GM03348 (cell line): ENCODE measurements at regions not wholly inside any gene's neighbourhood (a gene's known extent, or its start where the extent isn't known, plus 50 kb on each side); places are given as distances from the start of the nearest gene placed in this dataset.
A peak's percentile ranks its signal among the peaks of the same experiment; 100 is the strongest.
"Not testable (repeated sequence)": the region's sequence is repeated elsewhere in the genome, so short reads cannot be mapped to it uniquely, and the experiment has no call there.

Source experiments
- DNase-seq: peaks from one replicate; pipeline ENCODE4 v3.0.0; 2012; ENCODE audit warnings: low spot score

DNA sequence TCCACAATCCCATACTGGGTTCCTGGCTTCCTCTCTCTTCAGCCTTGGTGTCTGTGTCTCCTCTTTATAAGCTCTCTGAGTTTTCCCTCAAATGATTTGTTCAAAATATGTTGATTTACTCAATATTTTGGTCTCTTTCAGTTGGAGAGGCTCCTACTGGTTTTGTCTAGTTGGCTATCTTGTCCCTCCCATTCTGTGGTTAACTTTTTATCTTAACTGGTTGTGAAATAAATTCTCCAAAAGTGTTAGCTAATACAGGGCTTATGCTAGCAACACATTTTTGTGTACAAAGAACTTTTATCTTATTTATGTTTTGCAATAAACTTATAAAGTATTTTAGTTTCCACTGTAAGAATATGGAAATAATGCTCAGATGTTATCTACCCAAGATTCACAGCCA, 200.9 kb downstream of the AASDHPPT start:
- DNase-seq: peak; percentile 17

DNA sequence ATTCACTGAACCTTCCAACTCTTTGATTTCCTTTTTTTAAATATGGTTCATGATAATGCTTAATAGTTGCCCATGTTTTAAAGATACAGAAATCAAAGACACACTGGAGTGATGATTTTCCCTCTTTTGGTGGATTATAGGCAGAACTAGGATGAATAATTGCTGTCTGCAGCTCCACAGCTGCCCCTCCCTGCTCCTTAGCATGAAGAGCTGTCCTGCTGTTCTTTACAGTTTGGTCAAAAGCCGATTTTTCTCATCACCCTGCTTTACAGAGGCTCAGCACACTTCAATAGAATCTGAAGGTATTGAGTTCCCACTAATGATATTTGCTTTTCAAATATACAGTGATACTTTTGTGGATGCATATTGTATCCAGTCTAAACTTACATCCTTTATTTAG, 202.6 kb downstream of the AASDHPPT start:
- no peak for DNase-seq

DNA sequence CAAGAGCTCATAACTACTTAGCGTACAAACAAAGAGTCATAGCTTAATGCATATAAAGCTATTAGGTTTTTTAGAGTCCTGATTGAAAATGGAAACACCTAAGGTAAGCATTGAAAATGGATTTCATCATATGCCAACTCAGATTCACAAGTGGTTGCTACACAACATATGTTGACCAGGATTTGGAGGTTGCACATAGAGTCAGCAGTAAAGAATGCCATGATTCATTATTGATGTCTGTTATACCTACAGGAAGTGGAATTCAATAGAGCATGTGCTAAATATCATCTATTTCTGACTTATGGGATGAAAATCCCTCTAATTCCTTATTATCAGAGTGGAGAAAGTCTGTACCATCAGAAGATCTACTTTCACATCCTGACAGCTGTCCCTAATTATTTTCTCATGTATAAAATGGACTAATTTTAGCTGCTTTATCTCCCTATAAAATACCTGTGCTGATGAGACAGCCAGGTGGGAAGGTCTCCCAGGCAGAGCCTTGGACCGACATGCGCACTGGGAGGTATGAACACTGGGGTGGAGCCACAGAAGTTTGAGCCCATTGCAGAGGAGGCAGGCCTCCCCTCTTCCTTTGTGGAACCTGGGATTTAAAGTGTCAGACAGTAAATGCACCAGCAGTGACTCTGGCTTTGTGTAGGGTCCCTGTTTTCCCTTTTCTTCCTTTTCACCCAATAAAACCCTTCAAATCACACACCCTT, 204.2 kb downstream of the AASDHPPT start:
- peak; percentile 23 for DNase-seq

DNA sequence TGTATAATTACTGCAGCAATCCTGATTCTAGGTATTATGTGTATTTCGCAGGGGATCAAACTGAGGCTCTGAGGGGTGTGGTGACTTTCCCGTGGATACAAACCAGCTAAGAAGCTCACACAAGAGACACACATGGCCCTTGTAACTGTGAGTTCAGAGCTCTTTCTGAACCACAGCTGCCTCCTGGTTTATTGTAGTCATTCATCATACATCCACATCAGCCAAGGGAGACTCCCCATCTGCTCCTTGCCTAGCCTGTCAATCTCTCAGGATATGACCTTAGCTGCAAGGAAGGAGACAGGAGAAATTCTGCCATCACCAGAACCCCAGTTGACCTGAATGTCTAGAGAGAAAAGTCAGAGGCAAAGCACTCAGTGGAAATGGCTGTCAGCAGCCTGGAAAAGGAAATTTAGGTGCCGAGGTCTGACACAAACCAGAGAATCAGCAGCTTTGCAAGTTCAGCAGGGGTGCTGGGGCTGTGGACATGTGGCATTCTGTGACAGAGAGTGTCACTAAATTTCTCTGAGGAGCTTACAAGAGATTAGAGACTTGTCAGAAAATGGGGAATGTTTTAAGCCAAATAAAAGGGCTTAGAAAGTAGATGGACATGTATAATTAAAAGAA, 209.5 kb downstream of the AASDHPPT start:
- no peak for DNase-seq

DNA sequence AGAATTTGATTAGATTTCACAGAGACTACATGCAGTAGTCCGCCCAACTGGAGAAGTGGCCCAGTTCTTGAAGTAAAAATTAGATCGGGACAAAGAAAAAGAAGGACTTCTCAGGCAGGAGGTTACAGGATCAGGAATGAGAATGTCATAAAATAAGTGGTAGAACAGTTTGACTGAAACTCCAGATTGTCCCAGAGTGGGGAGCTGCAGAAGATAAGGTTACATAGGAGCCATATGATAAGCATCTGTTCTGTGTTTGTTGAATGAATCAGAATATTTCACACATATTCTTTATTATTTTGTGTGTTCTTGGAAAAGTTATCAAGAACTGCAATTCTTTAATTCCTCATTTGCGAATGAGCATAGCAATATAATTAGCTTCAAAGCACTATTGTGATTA, 210.6 kb downstream of the AASDHPPT start:
- DNase-seq: no peak

- no peak for DNase-seq
Measured at GRCh38 chr11:106288822-106289387, 211.4 kb downstream of the AASDHPPT start.

GRCh38 chr11:106292526-106292925, 215.1 kb downstream of the AASDHPPT start:
- DNase-seq: no peak

GRCh38 chr11:106295974-106296373, 218.5 kb downstream of the AASDHPPT start:
- no peak for DNase-seq

- no peak for DNase-seq
Measured at GRCh38 chr11:106302416-106302815, 225.0 kb downstream of the AASDHPPT start.

DNA sequence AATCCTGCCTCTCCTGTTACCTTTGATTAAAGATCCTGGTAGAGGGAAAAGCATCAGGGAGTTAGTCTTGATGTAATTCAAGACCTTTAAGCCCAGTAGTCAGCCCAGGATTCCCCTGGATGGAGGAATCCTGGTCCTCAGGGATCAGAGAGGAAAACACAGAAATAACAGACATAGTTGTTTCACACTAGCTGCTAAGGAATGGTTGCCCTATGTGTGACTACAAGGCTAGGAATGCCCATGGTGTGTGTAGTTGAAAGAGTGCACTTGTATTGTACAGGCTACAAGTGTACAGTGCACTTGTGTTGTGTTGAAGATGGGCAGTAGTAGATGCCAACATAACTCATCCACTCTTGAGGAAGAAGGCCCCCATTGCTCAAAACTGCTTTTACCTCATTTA, 226.8 kb downstream of the AASDHPPT start:
- peak; percentile 26 for DNase-seq

DNA sequence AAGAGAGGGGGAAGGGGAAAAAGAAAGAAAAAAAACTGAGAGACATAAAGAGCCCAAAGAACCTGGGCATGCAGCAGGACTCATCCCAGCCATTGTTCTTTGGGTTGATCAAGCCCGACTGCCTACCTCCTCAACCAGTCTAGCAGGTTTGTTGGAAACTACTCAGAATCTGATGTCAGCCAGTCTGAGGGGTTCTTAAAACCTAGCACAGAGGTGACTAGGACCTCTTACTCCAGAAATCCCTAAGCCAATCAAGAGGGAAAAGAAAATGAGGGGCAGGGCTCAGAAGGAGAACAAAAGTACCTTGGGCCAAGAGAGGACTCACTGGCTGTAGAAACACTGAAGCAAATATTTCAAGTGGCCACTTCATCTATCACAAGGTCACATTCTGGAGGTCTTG, 228.0 kb downstream of the AASDHPPT start:
- no peak for DNase-seq

- no peak for DNase-seq
Measured at GRCh38 chr11:106306942-106307341, 229.5 kb downstream of the AASDHPPT start.

DNA sequence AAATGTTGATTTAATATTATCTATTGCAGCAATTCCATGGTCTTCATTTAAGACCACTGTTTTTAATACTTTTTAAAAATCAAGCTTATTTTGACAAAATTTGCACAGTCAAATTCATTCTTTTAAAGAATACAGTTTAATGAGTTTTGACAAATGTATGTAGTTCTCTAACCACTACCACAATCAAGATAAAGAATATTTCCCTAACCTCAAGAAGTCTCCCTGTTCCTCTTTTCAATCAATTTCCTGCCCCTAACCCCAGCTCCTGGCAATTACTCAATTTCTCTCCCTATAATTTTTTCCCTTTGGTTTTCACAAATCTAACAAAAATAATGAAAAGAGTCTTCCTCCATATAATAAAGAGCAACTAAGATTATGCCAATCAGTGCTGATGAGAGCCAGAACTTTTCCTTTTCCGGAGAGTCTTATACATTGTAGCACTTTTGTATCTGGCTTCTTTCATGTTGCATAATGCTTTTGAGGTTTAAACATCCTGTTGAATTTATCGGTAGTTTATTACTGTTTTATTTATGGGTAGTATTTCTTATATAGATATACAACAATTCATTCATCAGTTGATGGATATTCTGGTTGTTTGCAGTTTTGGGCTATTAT, 231.7 kb downstream of the AASDHPPT start:
- DNase-seq: no peak

- DNase-seq: peak; percentile 15
Measured at GRCh38 chr11:106311531-106312230, 234.2 kb downstream of the AASDHPPT start.

DNA sequence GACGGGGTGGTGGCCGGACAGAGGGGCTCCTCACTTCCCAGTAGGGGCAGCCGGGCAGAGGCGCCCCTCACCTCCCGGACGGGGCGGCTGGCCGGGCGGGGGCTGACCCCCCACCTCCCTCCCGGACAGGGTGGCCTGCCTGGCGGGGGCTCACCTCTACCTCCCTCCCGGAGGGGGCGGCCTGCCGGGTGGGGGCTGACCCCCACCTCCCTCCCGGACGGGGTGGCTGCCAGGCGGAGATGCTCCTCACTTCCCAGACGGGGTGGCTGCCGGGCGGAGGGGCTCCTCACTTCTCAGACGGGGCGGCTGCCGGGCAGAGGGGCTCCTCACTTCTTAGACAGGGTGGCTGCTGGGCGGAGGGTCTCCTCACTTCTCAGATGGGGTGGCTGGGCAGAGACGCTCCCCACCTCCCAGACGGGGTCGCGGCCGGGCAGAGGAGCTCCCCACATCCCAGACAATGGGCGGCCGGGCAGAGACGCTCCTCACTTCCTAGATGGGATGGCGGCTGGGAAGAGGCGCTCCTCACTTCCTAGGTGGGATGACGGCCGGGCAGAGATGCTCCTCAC, 239.8 kb downstream of the AASDHPPT start:
- not testable (repeated sequence) for DNase-seq

GRCh38 chr11:106321601-106322000, 244.1 kb downstream of the AASDHPPT start:
- no peak for DNase-seq

GRCh38 chr11:106322106-106322505, 244.6 kb downstream of the AASDHPPT start:
- no peak for DNase-seq

- DNase-seq: no peak
Measured at GRCh38 chr11:106326087-106326486, 248.6 kb downstream of the AASDHPPT start.

DNA sequence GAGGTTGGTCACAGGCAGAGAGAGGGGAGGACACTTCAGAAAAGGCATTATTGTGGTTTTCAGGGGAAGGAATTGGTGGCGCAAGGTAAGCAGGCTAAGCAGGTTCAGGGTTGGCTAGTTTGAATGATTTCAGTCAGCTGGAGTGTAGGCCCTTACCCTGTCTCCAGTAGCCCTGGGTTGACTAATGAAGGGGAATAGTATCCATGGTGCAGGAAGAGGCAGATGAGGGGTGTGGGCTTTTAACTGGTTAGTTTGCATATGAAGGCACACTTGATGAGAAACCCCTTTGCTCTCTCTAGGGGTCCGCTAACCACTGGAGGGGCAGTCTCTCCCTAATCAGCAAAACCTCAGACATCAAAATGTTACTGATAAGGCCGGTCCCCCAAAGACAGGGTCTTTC, 249.7 kb downstream of the AASDHPPT start:
- DNase-seq: no peak

GRCh38 chr11:106327637-106328036, 250.2 kb downstream of the AASDHPPT start:
- DNase-seq: no peak

- DNase-seq: no peak
Measured at GRCh38 chr11:106329273-106330018, 252.0 kb downstream of the AASDHPPT start.
